SK-N-SH treated with all-trans-retinoic acid at 6 μM for 48 hours (cell line): ENCODE measurements at regions not wholly inside any gene's neighbourhood (a gene's known extent, or its start where the extent isn't known, plus 50 kb on each side); places are given as distances from the start of the nearest gene placed in this dataset.

Experiments used
- ARNTL ChIP-seq: fragments of 450-650 bp; formaldehyde crosslinking; IDR thresholded peaks from 2 replicates; pipeline ENCODE4 v1.5.0; 2020; ENCODE audit warnings: low read depth, mild to moderate bottlenecking, moderate library complexity, borderline replicate concordance
- ESRRG ChIP-seq: fragments of 250-450 bp; sonication (Bioruptor Pico); IDR thresholded peaks from 2 replicates; pipeline ENCODE4 v1.6.1; 2021; ENCODE audit warnings: mild to moderate bottlenecking
- GLIS3 ChIP-seq: fragments of 250-450 bp; sonication (Bioruptor Pico); IDR thresholded peaks from 2 replicates; pipeline ENCODE4 v1.5.0; 2020; ENCODE audit warnings: mild to moderate bottlenecking, moderate library complexity
- PATZ1 ChIP-seq: fragments of 250-450 bp; sonication (Bioruptor Pico); IDR thresholded peaks from 2 replicates; pipeline ENCODE4 v1.8.0; 2020; ENCODE audit warnings: mild to moderate bottlenecking, moderate library complexity, borderline replicate concordance
- PPARA ChIP-seq: fragments of 250-450 bp; sonication (Bioruptor Pico); IDR thresholded peaks from 2 replicates; pipeline ENCODE4 v1.5.0; 2020; ENCODE audit warnings: mild to moderate bottlenecking, borderline replicate concordance
- RARB ChIP-seq: fragments of 250-450 bp; sonication (Bioruptor Pico); IDR thresholded peaks from 2 replicates; pipeline ENCODE4 v1.8.0; 2021; ENCODE audit warnings: mild to moderate bottlenecking, moderate library complexity
- TCF4 ChIP-seq: fragments of 250-450 bp; sonication (Bioruptor Pico); IDR thresholded peaks from 2 replicates; pipeline ENCODE4 v1.8.0; 2021; ENCODE audit warnings: mild to moderate bottlenecking, moderate library complexity, borderline replicate concordance
- ZFP3 ChIP-seq: fragments of 250-450 bp; sonication (Bioruptor Pico); IDR thresholded peaks from 2 replicates; pipeline ENCODE4 v1.5.0; 2020; ENCODE audit warnings: mild to moderate bottlenecking, moderate library complexity
- ZFP30 ChIP-seq: fragments of 450-650 bp; formaldehyde crosslinking; IDR thresholded peaks from 2 replicates; pipeline ENCODE4 v1.5.0; 2022; ENCODE audit warnings: mild to moderate bottlenecking, moderate library complexity
- ZNF70 ChIP-seq: fragments of 450-650 bp; formaldehyde crosslinking; IDR thresholded peaks from 2 replicates; pipeline ENCODE4 v1.5.0; 2020; ENCODE audit warnings: mild to moderate bottlenecking, moderate library complexity
- TF ChIP-seq, protein P1 (sequence below): fragments of 250-450 bp; sonication (Bioruptor Pico); IDR thresholded peaks from 2 replicates; pipeline ENCODE4 v1.5.0; 2020; ENCODE audit warnings: mild to moderate bottlenecking, moderate library complexity
- TF ChIP-seq, protein P2 (sequence below): fragments of 250-450 bp; sonication (Bioruptor Pico); IDR thresholded peaks from 2 replicates; pipeline ENCODE4 v1.5.1; 2020; ENCODE audit warnings: low read depth, mild to moderate bottlenecking, moderate library complexity

- TF ChIP-seq ZNF70 = no peak
- TF ChIP-seq ARNTL = no peak
- TF ChIP-seq ZFP3 = no peak
- TF ChIP-seq PATZ1 (CRISPR knock-in tag) = no peak
- TF ChIP-seq RARB (CRISPR knock-in tag) = no peak
- TF ChIP-seq PPARA (CRISPR knock-in tag) = no peak
- TF ChIP-seq TCF4 = no peak
- no peak for TF ChIP-seq ZFP30
- no peak for TF ChIP-seq GLIS3 (CRISPR knock-in tag)
- TF ChIP-seq ESRRG (CRISPR knock-in tag) = no peak
- TF ChIP-seq, protein P1, sequence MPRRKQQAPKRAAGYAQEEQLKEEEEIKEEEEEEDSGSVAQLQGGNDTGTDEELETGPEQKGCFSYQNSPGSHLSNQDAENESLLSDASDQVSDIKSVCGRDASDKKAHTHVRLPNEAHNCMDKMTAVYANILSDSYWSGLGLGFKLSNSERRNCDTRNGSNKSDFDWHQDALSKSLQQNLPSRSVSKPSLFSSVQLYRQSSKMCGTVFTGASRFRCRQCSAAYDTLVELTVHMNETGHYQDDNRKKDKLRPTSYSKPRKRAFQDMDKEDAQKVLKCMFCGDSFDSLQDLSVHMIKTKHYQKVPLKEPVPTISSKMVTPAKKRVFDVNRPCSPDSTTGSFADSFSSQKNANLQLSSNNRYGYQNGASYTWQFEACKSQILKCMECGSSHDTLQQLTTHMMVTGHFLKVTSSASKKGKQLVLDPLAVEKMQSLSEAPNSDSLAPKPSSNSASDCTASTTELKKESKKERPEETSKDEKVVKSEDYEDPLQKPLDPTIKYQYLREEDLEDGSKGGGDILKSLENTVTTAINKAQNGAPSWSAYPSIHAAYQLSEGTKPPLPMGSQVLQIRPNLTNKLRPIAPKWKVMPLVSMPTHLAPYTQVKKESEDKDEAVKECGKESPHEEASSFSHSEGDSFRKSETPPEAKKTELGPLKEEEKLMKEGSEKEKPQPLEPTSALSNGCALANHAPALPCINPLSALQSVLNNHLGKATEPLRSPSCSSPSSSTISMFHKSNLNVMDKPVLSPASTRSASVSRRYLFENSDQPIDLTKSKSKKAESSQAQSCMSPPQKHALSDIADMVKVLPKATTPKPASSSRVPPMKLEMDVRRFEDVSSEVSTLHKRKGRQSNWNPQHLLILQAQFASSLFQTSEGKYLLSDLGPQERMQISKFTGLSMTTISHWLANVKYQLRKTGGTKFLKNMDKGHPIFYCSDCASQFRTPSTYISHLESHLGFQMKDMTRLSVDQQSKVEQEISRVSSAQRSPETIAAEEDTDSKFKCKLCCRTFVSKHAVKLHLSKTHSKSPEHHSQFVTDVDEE (CRISPR knock-in tag) = no peak
- TF ChIP-seq, protein P2, sequence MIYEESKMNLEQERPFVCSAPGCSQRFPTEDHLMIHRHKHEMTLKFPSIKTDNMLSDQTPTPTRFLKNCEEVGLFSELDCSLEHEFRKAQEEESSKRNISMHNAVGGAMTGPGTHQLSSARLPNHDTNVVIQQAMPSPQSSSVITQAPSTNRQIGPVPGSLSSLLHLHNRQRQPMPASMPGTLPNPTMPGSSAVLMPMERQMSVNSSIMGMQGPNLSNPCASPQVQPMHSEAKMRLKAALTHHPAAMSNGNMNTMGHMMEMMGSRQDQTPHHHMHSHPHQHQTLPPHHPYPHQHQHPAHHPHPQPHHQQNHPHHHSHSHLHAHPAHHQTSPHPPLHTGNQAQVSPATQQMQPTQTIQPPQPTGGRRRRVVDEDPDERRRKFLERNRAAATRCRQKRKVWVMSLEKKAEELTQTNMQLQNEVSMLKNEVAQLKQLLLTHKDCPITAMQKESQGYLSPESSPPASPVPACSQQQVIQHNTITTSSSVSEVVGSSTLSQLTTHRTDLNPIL (CRISPR knock-in tag) = no peak
Observed at GRCh38 chr1:229856009-229856650, 210.9 kb upstream of the GALNT2 start.
